Activated CD8-positive, alpha-beta T cell treated with anti-CD3 and anti-CD28 coated beads for 36 hours (primary cell): ENCODE measurements at regions not wholly inside any gene's neighbourhood (a gene's known extent, or its start where the extent isn't known, plus 50 kb on each side); places are given as distances from the start of the nearest gene placed in this dataset.

Source experiments
- ATAC-seq: fragments of 200-7000 bp; cut with Tn5 transposase; one replicate; pipeline ENCODE4 v1.10.0; 2021; ENCODE audit warnings: mild to moderate bottlenecking, moderate library complexity
- CTCF ChIA-PET: fragments of 350-600 bp; sonication (Branson Sonifier 250); formaldehyde crosslinking; loops from one replicate; lab custom pipeline; 2021; ENCODE audit warnings: antibody characterized with exemption; lab: Charles Lee
- POLR2A ChIA-PET: fragments of 350-600 bp; sonication (Branson Sonifier 250); formaldehyde crosslinking; loops from one replicate; lab custom pipeline; 2021; ENCODE audit warnings: antibody characterized with exemption; lab: Charles Lee
- DNase-seq: peaks from one replicate; pipeline ENCODE4 v3.0.0-alpha.2; 2020
- H3K27ac Mint-ChIP-seq: one replicate; pipeline ENCODE4 v1.8.0; 2021; ENCODE audit warnings: mild to moderate bottlenecking, mixed read lengths
- H3K27me3 Mint-ChIP-seq: one replicate; pipeline ENCODE4 v1.8.0; 2021; ENCODE audit warnings: mixed read lengths
- H3K36me3 Mint-ChIP-seq: one replicate; pipeline ENCODE4 v1.8.0; 2021; ENCODE audit warnings: low read depth, mixed read lengths
- H3K4me1 Mint-ChIP-seq: one replicate; pipeline ENCODE4 v1.8.0; 2021; ENCODE audit warnings: low read depth, mixed read lengths
- H3K4me3 Mint-ChIP-seq: one replicate; pipeline ENCODE4 v1.8.0; 2021; ENCODE audit warnings: mild to moderate bottlenecking, moderate library complexity, mixed read lengths
- H3K9me3 Mint-ChIP-seq: one replicate; pipeline ENCODE4 v1.8.0; 2021; ENCODE audit warnings: mixed read lengths
- CTCF ChIP-seq: fragments of 200-600 bp; IDR thresholded peaks from one replicate; pipeline ENCODE4 v1.8.0; 2022; ENCODE audit warnings: antibody characterized with exemption, mild to moderate bottlenecking
- intact Hi-C: fragments of 100-400 bp; cut with micrococcal nuclease; formaldehyde crosslinking; loops from one replicate; pipeline ENCODE4 v1.10.0; 2022

GRCh38 chr10:33627611-33628010 lies 293.1 kb upstream of the NRP1 start:
- Mint-ChIP-seq H3K36me3 (no peaks in the 10 kb centered on the region), H3K27ac (no peak overlapping the region), H3K9me3 (no peaks in the 10 kb centered on the region), H3K27me3 (peaks cover 3% of the 10 kb centered on the region), H3K4me3 (no peak overlapping the region), H3K4me1 (no peaks in the 10 kb centered on the region)
- no peak for DNase-seq
- CTCF ChIA-PET, result no interaction called here
- POLR2A ChIA-PET, result no interaction called here
- intact Hi-C loops, result no loop called here
- no peak for TF ChIP-seq CTCF
- ATAC-seq, result no peak

DNA sequence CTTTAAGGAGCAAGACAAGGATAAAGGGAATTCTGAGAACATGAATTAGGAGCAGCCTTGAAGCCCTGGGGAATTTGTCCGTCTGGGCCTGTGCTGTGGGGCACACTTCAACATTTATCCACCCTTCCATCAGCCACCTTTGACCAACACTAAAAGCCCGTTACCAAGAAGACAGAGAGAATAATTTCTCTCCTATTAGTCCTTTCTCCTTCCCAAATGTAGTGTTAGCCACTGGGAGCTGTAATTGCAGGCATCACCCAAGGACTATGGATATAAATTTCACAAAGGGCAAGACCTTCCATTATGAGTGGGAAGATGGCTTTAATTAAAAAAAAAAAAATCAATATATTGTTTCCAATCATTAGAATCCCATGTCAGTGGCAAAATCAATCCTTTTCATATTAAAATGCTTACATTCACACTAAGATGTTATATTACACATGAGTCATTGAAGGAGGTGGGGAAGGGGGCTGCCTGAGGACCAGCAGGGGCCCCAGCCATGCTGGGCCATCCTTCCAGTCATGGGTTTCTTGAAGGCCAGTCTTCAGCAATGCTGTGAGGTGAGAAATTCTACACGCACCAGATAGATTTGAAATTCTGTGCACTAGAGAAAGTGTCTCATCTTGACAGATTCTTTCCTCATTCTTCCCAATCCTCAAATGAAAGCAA lies 292.5 kb upstream of the NRP1 start:
- TF ChIP-seq CTCF, result no peak
- CTCF ChIA-PET, result no interaction called here

GRCh38 chr10:33623669-33624068 lies 289.2 kb upstream of the NRP1 start:
- intact Hi-C loops, result no loop called here
- Mint-ChIP-seq H3K4me1 (no peaks in the 10 kb centered on the region), H3K36me3 (no peaks in the 10 kb centered on the region), H3K4me3 (no peak overlapping the region), H3K27me3 (no peaks in the 10 kb centered on the region), H3K9me3 (no peaks in the 10 kb centered on the region), H3K27ac (no peak overlapping the region)
- ChIA-PET CTCF (no interaction called here), POLR2A (no interaction called here)
- ATAC-seq (no peak), DNase-seq (no peak)
- no peak for TF ChIP-seq CTCF

More for the DNA sequence above, 292.5 kb upstream of the NRP1 start:
- Mint-ChIP-seq H3K4me3 (no peak overlapping the region), H3K27me3 (peaks cover 3% of the 10 kb centered on the region), H3K9me3 (no peaks in the 10 kb centered on the region), H3K4me1 (no peaks in the 10 kb centered on the region), H3K27ac (no peak overlapping the region), H3K36me3 (no peaks in the 10 kb centered on the region)
- intact Hi-C loops, result no loop called here
- DNase-seq (no peak), ATAC-seq (no peak)
- POLR2A ChIA-PET, result no interaction called here

DNA sequence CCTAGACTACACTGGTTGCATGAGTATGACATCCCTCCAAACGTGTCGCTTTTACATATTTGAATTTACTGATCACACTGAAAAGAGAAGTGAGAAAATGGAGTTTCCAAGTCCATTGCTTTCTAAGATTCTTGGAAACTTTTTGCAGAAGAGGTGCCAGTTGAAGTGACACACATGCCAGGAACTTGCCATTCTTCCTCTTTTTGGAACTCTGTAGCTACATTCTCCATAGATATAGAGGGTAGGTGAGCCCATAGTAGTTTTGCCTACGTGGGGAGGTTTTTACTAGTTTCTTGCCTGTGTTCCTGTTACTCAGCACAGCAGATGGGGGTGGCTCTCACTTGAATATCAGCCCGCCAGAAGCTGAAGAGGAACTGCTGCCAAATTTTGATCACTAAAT lies 286.6 kb upstream of the NRP1 start:
- DNase-seq, result no peak
- H3K4me3 Mint-ChIP-seq, result no peak overlapping the region
- no peaks in the 10 kb centered on the region for H3K27me3 Mint-ChIP-seq
- no peaks in the 10 kb centered on the region for H3K4me1 Mint-ChIP-seq
- no peaks in the 10 kb centered on the region for H3K36me3 Mint-ChIP-seq
- ChIA-PET POLR2A (no interaction called here), CTCF (no interaction called here)
- H3K9me3 Mint-ChIP-seq, result no peaks in the 10 kb centered on the region
- H3K27ac Mint-ChIP-seq, result no peak overlapping the region
- no peak for TF ChIP-seq CTCF
- ATAC-seq, result no peak
- intact Hi-C loops, result no loop called here

GRCh38 chr10:33618196-33618595 lies 283.7 kb upstream of the NRP1 start:
- no peak for TF ChIP-seq CTCF
- H3K27ac Mint-ChIP-seq, result no peak overlapping the region
- no peak for DNase-seq

More at GRCh38 chr10:33618196-33618595, 283.7 kb upstream of the NRP1 start:
- H3K9me3 Mint-ChIP-seq, result peaks cover 4% of the 10 kb centered on the region
- no peaks in the 10 kb centered on the region for H3K27me3 Mint-ChIP-seq
- ChIA-PET CTCF (no interaction called here), POLR2A (no interaction called here)
- intact Hi-C loops, result no loop called here
- no peaks in the 10 kb centered on the region for H3K4me1 Mint-ChIP-seq
- no peak overlapping the region for H3K4me3 Mint-ChIP-seq
- ATAC-seq, result no peak
- no peaks in the 10 kb centered on the region for H3K36me3 Mint-ChIP-seq
